Gastroesophageal sphincter (tissue), 4 donors: ENCODE measurements at regions not wholly inside any gene's neighbourhood (a gene's known extent, or its start where the extent isn't known, plus 50 kb on each side); places are given as distances from the start of the nearest gene placed in this dataset.

ENCODE experiments used
- ATAC-seq: fragments of 150-250 bp; one replicate; pipeline ENCODE4 v1.9.1; 2016; ENCODE audit warnings: mild to moderate bottlenecking, moderate library complexity
- H3K27ac ChIP-seq, 4 donors: fragments of 200-600 bp; sonication (generic) in 3 of 4; 1 replicate in 3 of 4; 2 replicates in 1 of 4; pipeline ENCODE4 v1.5.1; 2016 to 2019
- H3K27me3 ChIP-seq: fragments of 200-600 bp; sonication (generic); one replicate; pipeline ENCODE4 v1.5.1; 2019
- H3K36me3 ChIP-seq, 2 donors: fragments of 200-600 bp; sonication (generic); one replicate each; pipeline ENCODE4 v1.5.1; 2019; ENCODE audit warnings: control low read depth in 1 of 2
- H3K4me1 ChIP-seq, 3 donors: fragments of 200-600 bp; sonication (generic); 1 replicate in 2 of 3; 2 replicates in 1 of 3; pipeline ENCODE4 v1.5.1; 2016 to 2019; ENCODE audit warnings: control low read depth in 2 of 3
- H3K4me3 ChIP-seq, 2 donors: fragments of 200-600 bp; sonication (generic); one replicate each; pipeline ENCODE4 v1.5.1; 2019; ENCODE audit warnings: mild to moderate bottlenecking in 1 of 2, moderate library complexity in 1 of 2
- H3K9me3 ChIP-seq, 3 donors: fragments of 200-600 bp; sonication (generic); one replicate each; pipeline ENCODE4 v1.5.1; 2017 to 2019; ENCODE audit warnings: control low read depth in 2 of 3
- EP300 ChIP-seq: sonication (generic); formaldehyde crosslinking; IDR thresholded peaks from one replicate; pipeline ENCODE4 v1.6.1; 2017; ENCODE audit warnings: antibody characterized with exemption, mild to moderate bottlenecking
- POLR2A ChIP-seq, 2 donors: fragments of 450-650 bp; IDR thresholded peaks; one replicate each; pipeline ENCODE4 v1.6.1; 2017; ENCODE audit warnings: antibody characterized with exemption in 2 of 2, mild to moderate bottlenecking in 2 of 2, moderate library complexity in 1 of 2
- POLR2AphosphoS5 ChIP-seq: sonication (generic); formaldehyde crosslinking; IDR thresholded peaks from one replicate; pipeline ENCODE4 v1.6.1; 2017; ENCODE audit warnings: antibody characterized with exemption
- WGBS, 2 donors: methylation state at CpG; one replicate each; pipeline ENCODE4 v1.1.5; 2018; ENCODE audit warnings: low coverage in 1 of 2; 5-methylcytosine and 5-hydroxymethylcytosine counted together
- TF ChIP-seq, protein P1 (sequence below), 4 experiments: fragments of 200-600 bp in 2 of 4; fragments of 450-650 bp in 2 of 4; sonication (generic) in 1 of 4; IDR thresholded peaks; one replicate each; pipeline ENCODE4 v1.5.1; 2017 to 2019; ENCODE audit warnings: antibody characterized with exemption in 4 of 4, mild to moderate bottlenecking in 2 of 4, moderate library complexity in 2 of 4

DNA sequence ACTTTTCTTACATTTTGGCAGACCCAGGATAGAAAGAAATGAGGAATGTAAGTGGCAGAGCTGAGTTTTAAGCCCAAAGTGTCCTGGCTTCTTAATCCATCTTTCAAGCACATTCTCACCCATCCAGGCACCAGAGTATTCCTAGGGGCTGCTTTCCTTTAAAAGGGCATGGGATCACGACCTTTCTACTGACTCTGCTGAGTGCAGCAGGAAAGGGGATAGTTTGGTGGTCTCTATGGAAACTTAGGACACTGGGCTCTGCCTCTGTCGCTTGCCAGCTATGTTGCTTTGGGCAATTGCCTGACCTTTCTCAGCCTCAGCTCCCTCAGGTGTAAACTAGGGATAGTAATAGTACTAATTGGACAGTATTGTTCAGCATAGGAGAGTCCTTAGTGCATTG, 458.4 kb downstream of the PDCD6IP start:
- Histone ChIP-seq H3K4me3 (no peak overlapping the region), H3K9me3 (no peaks in the 10 kb centered on the region), H3K27me3 (no peaks in the 10 kb centered on the region), H3K4me1 (peaks cover 0 to 40% (median 8%) of the 10 kb centered on the region in 3 donors), H3K27ac (no peak overlapping the region), H3K36me3 (no peaks in the 10 kb centered on the region)
- no peak for ATAC-seq
- 60% methylated on average over 1 to 2 of the region's 2 CpGs for WGBS, 2 donors
- TF ChIP-seq EP300 (no peak), POLR2A (IDR thresholded peaks at IDR 0.05) (no peak), POLR2AphosphoS5 (no peak)
- TF ChIP-seq, protein P1, sequence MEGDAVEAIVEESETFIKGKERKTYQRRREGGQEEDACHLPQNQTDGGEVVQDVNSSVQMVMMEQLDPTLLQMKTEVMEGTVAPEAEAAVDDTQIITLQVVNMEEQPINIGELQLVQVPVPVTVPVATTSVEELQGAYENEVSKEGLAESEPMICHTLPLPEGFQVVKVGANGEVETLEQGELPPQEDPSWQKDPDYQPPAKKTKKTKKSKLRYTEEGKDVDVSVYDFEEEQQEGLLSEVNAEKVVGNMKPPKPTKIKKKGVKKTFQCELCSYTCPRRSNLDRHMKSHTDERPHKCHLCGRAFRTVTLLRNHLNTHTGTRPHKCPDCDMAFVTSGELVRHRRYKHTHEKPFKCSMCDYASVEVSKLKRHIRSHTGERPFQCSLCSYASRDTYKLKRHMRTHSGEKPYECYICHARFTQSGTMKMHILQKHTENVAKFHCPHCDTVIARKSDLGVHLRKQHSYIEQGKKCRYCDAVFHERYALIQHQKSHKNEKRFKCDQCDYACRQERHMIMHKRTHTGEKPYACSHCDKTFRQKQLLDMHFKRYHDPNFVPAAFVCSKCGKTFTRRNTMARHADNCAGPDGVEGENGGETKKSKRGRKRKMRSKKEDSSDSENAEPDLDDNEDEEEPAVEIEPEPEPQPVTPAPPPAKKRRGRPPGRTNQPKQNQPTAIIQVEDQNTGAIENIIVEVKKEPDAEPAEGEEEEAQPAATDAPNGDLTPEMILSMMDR (IDR thresholded peaks at IDR 0.05), result no peak

GRCh38 chr3:34258271-34258998, 460.0 kb downstream of the PDCD6IP start:
- Histone ChIP-seq H3K27ac (no peak overlapping the region), H3K36me3 (no peaks in the 10 kb centered on the region), H3K4me1 (peaks cover 0 to 56% (median 14%) of the 10 kb centered on the region in 3 donors), H3K4me3 (no peak overlapping the region), H3K9me3 (no peaks in the 10 kb centered on the region), H3K27me3 (no peaks in the 10 kb centered on the region)
- TF ChIP-seq POLR2A (IDR thresholded peaks at IDR 0.05), result no peak
- no peak for TF ChIP-seq EP300
- TF ChIP-seq, protein P1 (IDR thresholded peaks at IDR 0.05), result no peak
- TF ChIP-seq POLR2AphosphoS5, result no peak
- no peak for ATAC-seq
- WGBS, 2 donors, result 75% methylated on average over 2 of the region's 2 CpGs; no CpG with 5 or more reads in 1 of the 2 donors

- Histone ChIP-seq H3K4me3 (no peak overlapping the region), H3K27me3 (no peaks in the 10 kb centered on the region), H3K4me1 (peaks cover 0 to 69% (median 17%) of the 10 kb centered on the region in 3 donors), H3K27ac (peak overlapping the region in 3 of 4 donors; percentile 21 to 62 (median 47)), H3K9me3 (no peaks in the 10 kb centered on the region), H3K36me3 (no peaks in the 10 kb centered on the region)
- 83 to 88% methylated on average over 2 of the region's 2 CpGs for WGBS, 2 donors
- TF ChIP-seq EP300, result no peak
- TF ChIP-seq POLR2AphosphoS5, result no peak
- no peak for TF ChIP-seq POLR2A (IDR thresholded peaks at IDR 0.05)
- TF ChIP-seq, protein P1 (IDR thresholded peaks at IDR 0.05), result peak; percentile 48 to 64 (median 58)
- ATAC-seq, result peak; percentile 27
Measured at GRCh38 chr3:34260271-34261000, 462.0 kb downstream of the PDCD6IP start.

DNA sequence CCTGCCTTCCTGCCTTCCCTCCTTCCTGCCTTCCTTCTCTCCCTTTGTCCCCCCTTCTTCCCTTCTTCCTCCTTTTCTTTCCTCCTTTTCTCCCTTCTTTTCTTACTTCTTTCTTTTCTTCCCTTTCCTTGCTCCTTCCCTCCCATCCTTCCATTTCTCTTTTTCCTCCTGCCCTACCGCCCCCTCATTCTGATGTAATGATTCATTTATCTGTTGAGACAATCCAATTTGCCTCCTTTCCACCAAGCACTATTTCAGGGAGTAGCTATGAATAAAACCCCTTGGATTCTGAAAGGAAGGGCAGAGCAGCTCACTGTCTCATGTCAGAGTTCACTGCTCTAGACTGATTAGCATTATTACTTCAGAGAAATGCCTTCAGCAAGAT, 462.6 kb downstream of the PDCD6IP start:
- Histone ChIP-seq H3K27ac (peak overlapping the region in 3 of 4 donors; percentile 21 to 62 (median 47)), H3K9me3 (no peaks in the 10 kb centered on the region), H3K4me1 (peaks cover 0 to 66% (median 17%) of the 10 kb centered on the region in 3 donors), H3K36me3 (no peaks in the 10 kb centered on the region), H3K27me3 (no peaks in the 10 kb centered on the region), H3K4me3 (no peak overlapping the region)
- 14 to 71% methylated on average over 1 of the region's 1 CpG for WGBS, 2 donors
- TF ChIP-seq EP300, result no peak
- TF ChIP-seq POLR2AphosphoS5, result no peak
- TF ChIP-seq, protein P1 (IDR thresholded peaks at IDR 0.05), result no peak
- TF ChIP-seq POLR2A (IDR thresholded peaks at IDR 0.05), result no peak
- no peak for ATAC-seq
